ENCODE measurements at regions not wholly inside any gene's neighbourhood (a gene's known extent, or its start where the extent isn't known, plus 50 kb on each side); places are given as distances from the start of the nearest gene placed in this dataset.

- H3K9me3 ChIP-seq = no peaks in the 10 kb centered on the region
- no peaks in the 10 kb centered on the region for H3K4me1 ChIP-seq
- intact Hi-C loops (cut with micrococcal nuclease; ENCODE audit: unreplicated experiment) = no loop called here
- no peaks in the 10 kb centered on the region; the same call in none of the 2 replicates for H3K27me3 ChIP-seq (replicated peaks; ENCODE audit: control insufficient read depth, insufficient read depth, low read length)
- H3K4me3 ChIP-seq (ENCODE audit: low read depth, low read length) = no peak overlapping the region
- Mint-ChIP-seq H3K27ac (ENCODE audit: unreplicated experiment) (no peak overlapping the region), H3K4me1 (ENCODE audit: low read depth, unreplicated experiment) (no peaks in the 10 kb centered on the region), H3K27me3 (ENCODE audit: insufficient read depth, unreplicated experiment) (peaks cover 28% of the 10 kb centered on the region), H3K9me3 (ENCODE audit: unreplicated experiment) (no peaks in the 10 kb centered on the region), H3K36me3 (ENCODE audit: insufficient read depth, unreplicated experiment) (no peaks in the 10 kb centered on the region), H3K4me3 (ENCODE audit: unreplicated experiment) (no peak overlapping the region)
- DNase-seq = no peak
- CTCF ChIA-PET = interaction anchor here (0.7 kb wide), 1 partner anchor 359 kb away, joined by 9 read pairs; no protein-coding TSS in a partner anchor
- TF ChIP-seq CTCF (IDR thresholded peaks at IDR 0.05; ENCODE audit: insufficient read depth in 1 of 2, low read depth in 1 of 2, low read length in 1 of 2, severe bottlenecking in 1 of 2, unreplicated experiment in 1 of 2) = no peak
- no peaks in the 10 kb centered on the region for H3K36me3 ChIP-seq (ENCODE audit: control insufficient read depth, insufficient read depth, low read length)
- BruUV-seq (replicated peaks) = no TSS peak
- POLR2A ChIA-PET = no interaction called here
These were observed 153.6 kb upstream of the C14orf180 start for GRCh38 chr14:104425763-104426646.

GRCh38 chr14:104427131-104427851 lies 152.3 kb upstream of the C14orf180 start:
- H3K4me3 ChIP-seq (ENCODE audit: low read depth, low read length) = no peak overlapping the region
- ChIA-PET CTCF (no interaction called here), POLR2A (no interaction called here)
- H3K4me1 ChIP-seq = no peaks in the 10 kb centered on the region
- no peaks in the 10 kb centered on the region; the same call in none of the 2 replicates for H3K27me3 ChIP-seq (replicated peaks; ENCODE audit: control insufficient read depth, insufficient read depth, low read length)
- intact Hi-C loops (cut with micrococcal nuclease; ENCODE audit: unreplicated experiment) = no loop called here
- no peak for TF ChIP-seq CTCF (IDR thresholded peaks at IDR 0.05; ENCODE audit: insufficient read depth in 1 of 2, low read depth in 1 of 2, low read length in 1 of 2, severe bottlenecking in 1 of 2, unreplicated experiment in 1 of 2)
- DNase-seq = no peak
- Mint-ChIP-seq H3K4me1 (ENCODE audit: low read depth, unreplicated experiment) (no peaks in the 10 kb centered on the region), H3K36me3 (ENCODE audit: insufficient read depth, unreplicated experiment) (no peaks in the 10 kb centered on the region), H3K9me3 (ENCODE audit: unreplicated experiment) (no peaks in the 10 kb centered on the region), H3K4me3 (ENCODE audit: unreplicated experiment) (no peak overlapping the region), H3K27me3 (ENCODE audit: insufficient read depth, unreplicated experiment) (peaks cover 23% of the 10 kb centered on the region), H3K27ac (ENCODE audit: unreplicated experiment) (no peak overlapping the region)
- BruUV-seq (replicated peaks) = no TSS peak
- H3K36me3 ChIP-seq (ENCODE audit: control insufficient read depth, insufficient read depth, low read length) = no peaks in the 10 kb centered on the region
- no peaks in the 10 kb centered on the region for H3K9me3 ChIP-seq

- Histone ChIP-seq H3K36me3 (ENCODE audit: control insufficient read depth, insufficient read depth, low read length) (no peaks in the 10 kb centered on the region), H3K4me3 (ENCODE audit: low read depth, low read length) (no peak overlapping the region), H3K27me3 (replicated peaks; ENCODE audit: control insufficient read depth, insufficient read depth, low read length) (no peaks in the 10 kb centered on the region; the same call in 1 of the 2 replicates), H3K4me1 (no peaks in the 10 kb centered on the region), H3K9me3 (no peaks in the 10 kb centered on the region)
- no peaks in the 10 kb centered on the region for H3K4me1 Mint-ChIP-seq (ENCODE audit: low read depth, unreplicated experiment)
- H3K27ac Mint-ChIP-seq (ENCODE audit: unreplicated experiment) = no peak overlapping the region
- POLR2A ChIA-PET = no interaction called here
- no peak for TF ChIP-seq CTCF (IDR thresholded peaks at IDR 0.05; ENCODE audit: insufficient read depth in 1 of 2, low read depth in 1 of 2, low read length in 1 of 2, severe bottlenecking in 1 of 2, unreplicated experiment in 1 of 2)
- H3K4me3 Mint-ChIP-seq (ENCODE audit: unreplicated experiment) = no peak overlapping the region
- no peaks in the 10 kb centered on the region for H3K9me3 Mint-ChIP-seq (ENCODE audit: unreplicated experiment)
- H3K27me3 Mint-ChIP-seq (ENCODE audit: insufficient read depth, unreplicated experiment) = peaks cover 23% of the 10 kb centered on the region
- intact Hi-C loops (cut with micrococcal nuclease; ENCODE audit: unreplicated experiment) = no loop called here
- no peak for DNase-seq
- no peaks in the 10 kb centered on the region for H3K36me3 Mint-ChIP-seq (ENCODE audit: insufficient read depth, unreplicated experiment)
- BruUV-seq (replicated peaks) = no TSS peak
- CTCF ChIA-PET = no interaction called here
These were observed 151.2 kb upstream of the C14orf180 start for GRCh38 chr14:104428333-104428851.
